ENCODE measurements at regions not wholly inside any gene's neighbourhood (a gene's known extent, or its start where the extent isn't known, plus 50 kb on each side); places are given as distances from the start of the nearest gene placed in this dataset.

- H3K4me3 ChIP-seq (ENCODE audit: low read depth, low read length): no peak overlapping the region
Measured at GRCh38 chr4:138405934-138406567, 163.9 kb upstream of the SLC7A11 start.

GRCh38 chr4:138405466-138405891, 163.3 kb upstream of the SLC7A11 start:
- Histone ChIP-seq H3K27ac (ENCODE audit: low read depth, low read length) (no peak overlapping the region), H3K9ac (ENCODE audit: low read length) (no peak overlapping the region), H3K4me3 (ENCODE audit: low read depth, low read length) (no peak overlapping the region)

More at GRCh38 chr4:138405934-138406567, 163.9 kb upstream of the SLC7A11 start:
- Histone ChIP-seq H3K36me3 (ENCODE audit: control insufficient read depth, insufficient read depth, low read length) (no peaks in the 10 kb centered on the region), H3K27me3 (ENCODE audit: control insufficient read depth, insufficient read depth, low read length) (no peaks in the 10 kb centered on the region), H3K27ac (ENCODE audit: low read depth, low read length) (no peak overlapping the region), H3K9ac (ENCODE audit: low read length) (no peak overlapping the region), H3K4me1 (ENCODE audit: control insufficient read depth, insufficient read depth, low read length) (peaks cover 6% of the 10 kb centered on the region; the same call in 1 of the 2 replicates), H3K9me3 (ENCODE audit: control insufficient read depth, insufficient read depth, low read depth, low read length) (no peaks in the 10 kb centered on the region)

GRCh38 chr4:138404801-138405200, 162.7 kb upstream of the SLC7A11 start:
- Histone ChIP-seq H3K9ac (ENCODE audit: low read length) (no peak overlapping the region), H3K9me3 (ENCODE audit: control insufficient read depth, insufficient read depth, low read depth, low read length) (no peaks in the 10 kb centered on the region), H3K4me1 (ENCODE audit: control insufficient read depth, insufficient read depth, low read length) (peaks cover 6% of the 10 kb centered on the region; the same call in 1 of the 2 replicates), H3K27ac (ENCODE audit: low read depth, low read length) (no peak overlapping the region), H3K27me3 (ENCODE audit: control insufficient read depth, insufficient read depth, low read length) (no peaks in the 10 kb centered on the region), H3K36me3 (ENCODE audit: control insufficient read depth, insufficient read depth, low read length) (no peaks in the 10 kb centered on the region), H3K4me3 (ENCODE audit: low read depth, low read length) (no peak overlapping the region)

More at GRCh38 chr4:138405466-138405891, 163.3 kb upstream of the SLC7A11 start:
- Histone ChIP-seq H3K4me1 (ENCODE audit: control insufficient read depth, insufficient read depth, low read length) (peaks cover 6% of the 10 kb centered on the region; the same call in 1 of the 2 replicates), H3K36me3 (ENCODE audit: control insufficient read depth, insufficient read depth, low read length) (no peaks in the 10 kb centered on the region), H3K27me3 (ENCODE audit: control insufficient read depth, insufficient read depth, low read length) (no peaks in the 10 kb centered on the region), H3K9me3 (ENCODE audit: control insufficient read depth, insufficient read depth, low read depth, low read length) (no peaks in the 10 kb centered on the region)

- H3K27me3 ChIP-seq (ENCODE audit: control insufficient read depth, insufficient read depth, low read length): no peaks in the 10 kb centered on the region
- no peak overlapping the region for H3K27ac ChIP-seq (ENCODE audit: low read depth, low read length)
- no peak overlapping the region for H3K4me3 ChIP-seq (ENCODE audit: low read depth, low read length)
- H3K36me3 ChIP-seq (ENCODE audit: control insufficient read depth, insufficient read depth, low read length): no peaks in the 10 kb centered on the region
- H3K9ac ChIP-seq (ENCODE audit: low read length): no peak overlapping the region
- H3K9me3 ChIP-seq (ENCODE audit: control insufficient read depth, insufficient read depth, low read depth, low read length): no peaks in the 10 kb centered on the region
- H3K4me1 ChIP-seq (ENCODE audit: control insufficient read depth, insufficient read depth, low read length): peaks cover 6% of the 10 kb centered on the region; the same call in 1 of the 2 replicates
Measured at GRCh38 chr4:138404251-138404650, 162.1 kb upstream of the SLC7A11 start.

- Histone ChIP-seq H3K9ac (ENCODE audit: low read length) (no peak overlapping the region), H3K36me3 (ENCODE audit: control insufficient read depth, insufficient read depth, low read length) (no peaks in the 10 kb centered on the region), H3K27ac (ENCODE audit: low read depth, low read length) (no peak overlapping the region), H3K27me3 (ENCODE audit: control insufficient read depth, insufficient read depth, low read length) (no peaks in the 10 kb centered on the region), H3K4me1 (ENCODE audit: control insufficient read depth, insufficient read depth, low read length) (peaks cover 9% of the 10 kb centered on the region; the same call in 1 of the 2 replicates), H3K4me3 (ENCODE audit: low read depth, low read length) (no peak overlapping the region), H3K9me3 (ENCODE audit: control insufficient read depth, insufficient read depth, low read depth, low read length) (no peaks in the 10 kb centered on the region)
Measured at GRCh38 chr4:138401334-138401733, 159.2 kb upstream of the SLC7A11 start.

- H3K36me3 ChIP-seq (ENCODE audit: control insufficient read depth, insufficient read depth, low read length): no peaks in the 10 kb centered on the region
- H3K27ac ChIP-seq (ENCODE audit: low read depth, low read length): no peak overlapping the region
- H3K9me3 ChIP-seq (ENCODE audit: control insufficient read depth, insufficient read depth, low read depth, low read length): no peaks in the 10 kb centered on the region
- peaks cover 9% of the 10 kb centered on the region; the same call in 1 of the 2 replicates for H3K4me1 ChIP-seq (ENCODE audit: control insufficient read depth, insufficient read depth, low read length)
- no peaks in the 10 kb centered on the region for H3K27me3 ChIP-seq (ENCODE audit: control insufficient read depth, insufficient read depth, low read length)
- no peak overlapping the region for H3K9ac ChIP-seq (ENCODE audit: low read length)
- no peak overlapping the region for H3K4me3 ChIP-seq (ENCODE audit: low read depth, low read length)
Measured at GRCh38 chr4:138400543-138400942, 158.4 kb upstream of the SLC7A11 start.

- Histone ChIP-seq H3K27ac (ENCODE audit: low read depth, low read length) (no peak overlapping the region), H3K4me1 (ENCODE audit: control insufficient read depth, insufficient read depth, low read length) (peaks cover 9% of the 10 kb centered on the region; the same call in 1 of the 2 replicates), H3K27me3 (ENCODE audit: control insufficient read depth, insufficient read depth, low read length) (no peaks in the 10 kb centered on the region), H3K36me3 (ENCODE audit: control insufficient read depth, insufficient read depth, low read length) (no peaks in the 10 kb centered on the region), H3K9me3 (ENCODE audit: control insufficient read depth, insufficient read depth, low read depth, low read length) (no peaks in the 10 kb centered on the region), H3K4me3 (ENCODE audit: low read depth, low read length) (no peak overlapping the region), H3K9ac (ENCODE audit: low read length) (no peak overlapping the region)
Measured at GRCh38 chr4:138400066-138400465, 157.9 kb upstream of the SLC7A11 start.

- H3K27ac ChIP-seq (ENCODE audit: low read depth, low read length): peak overlapping the region; percentile 58; the same call in 1 of the 2 replicates
- H3K4me1 ChIP-seq (ENCODE audit: control insufficient read depth, insufficient read depth, low read length): peaks cover 9% of the 10 kb centered on the region; the same call in 1 of the 2 replicates
- H3K27me3 ChIP-seq (ENCODE audit: control insufficient read depth, insufficient read depth, low read length): no peaks in the 10 kb centered on the region
- H3K36me3 ChIP-seq (ENCODE audit: control insufficient read depth, insufficient read depth, low read length): no peaks in the 10 kb centered on the region
- no peak overlapping the region for H3K9ac ChIP-seq (ENCODE audit: low read length)
- H3K9me3 ChIP-seq (ENCODE audit: control insufficient read depth, insufficient read depth, low read depth, low read length): no peaks in the 10 kb centered on the region
- no peak overlapping the region for H3K4me3 ChIP-seq (ENCODE audit: low read depth, low read length)
Measured at GRCh38 chr4:138399081-138399480, 156.9 kb upstream of the SLC7A11 start.

GRCh38 chr4:138398322-138398721, 156.2 kb upstream of the SLC7A11 start:
- no peak overlapping the region for H3K4me3 ChIP-seq (ENCODE audit: low read depth, low read length)
- peak overlapping the region; percentile 58; the same call in 1 of the 2 replicates for H3K27ac ChIP-seq (ENCODE audit: low read depth, low read length)
- H3K9me3 ChIP-seq (ENCODE audit: control insufficient read depth, insufficient read depth, low read depth, low read length): no peaks in the 10 kb centered on the region
- no peaks in the 10 kb centered on the region for H3K36me3 ChIP-seq (ENCODE audit: control insufficient read depth, insufficient read depth, low read length)
- no peak overlapping the region for H3K9ac ChIP-seq (ENCODE audit: low read length)
- no peaks in the 10 kb centered on the region for H3K27me3 ChIP-seq (ENCODE audit: control insufficient read depth, insufficient read depth, low read length)
- peaks cover 9% of the 10 kb centered on the region; the same call in 1 of the 2 replicates for H3K4me1 ChIP-seq (ENCODE audit: control insufficient read depth, insufficient read depth, low read length)

GRCh38 chr4:138393886-138394610, 151.9 kb upstream of the SLC7A11 start:
- Histone ChIP-seq H3K4me1 (ENCODE audit: control insufficient read depth, insufficient read depth, low read length) (peaks cover 8% of the 10 kb centered on the region; the same call in 1 of the 2 replicates), H3K27ac (ENCODE audit: low read depth, low read length) (no peak overlapping the region), H3K4me3 (ENCODE audit: low read depth, low read length) (no peak overlapping the region), H3K9ac (ENCODE audit: low read length) (no peak overlapping the region), H3K36me3 (ENCODE audit: control insufficient read depth, insufficient read depth, low read length) (no peaks in the 10 kb centered on the region), H3K9me3 (ENCODE audit: control insufficient read depth, insufficient read depth, low read depth, low read length) (no peaks in the 10 kb centered on the region), H3K27me3 (ENCODE audit: control insufficient read depth, insufficient read depth, low read length) (no peaks in the 10 kb centered on the region)

- Histone ChIP-seq H3K9ac (ENCODE audit: low read length) (no peak overlapping the region), H3K4me3 (ENCODE audit: low read depth, low read length) (no peak overlapping the region), H3K36me3 (ENCODE audit: control insufficient read depth, insufficient read depth, low read length) (no peaks in the 10 kb centered on the region), H3K27ac (ENCODE audit: low read depth, low read length) (no peak overlapping the region), H3K27me3 (ENCODE audit: control insufficient read depth, insufficient read depth, low read length) (no peaks in the 10 kb centered on the region), H3K4me1 (ENCODE audit: control insufficient read depth, insufficient read depth, low read length) (no peaks in the 10 kb centered on the region), H3K9me3 (ENCODE audit: control insufficient read depth, insufficient read depth, low read depth, low read length) (no peaks in the 10 kb centered on the region)
Measured at GRCh38 chr4:138392751-138393308, 150.7 kb upstream of the SLC7A11 start.

Data from HUES6 (cell line).